Nephron progenitor cell (in vitro differentiated cells): ENCODE measurements at regions not wholly inside any gene's neighbourhood (a gene's known extent, or its start where the extent isn't known, plus 50 kb on each side); places are given as distances from the start of the nearest gene placed in this dataset.
"Not testable (repeated sequence)": the region's sequence is repeated elsewhere in the genome, so short reads cannot be mapped to it uniquely, and the experiment has no call there.

ENCODE experiments used
- DNase-seq: peaks from one replicate; pipeline ENCODE4 v3.0.0; 2021
- H3K27ac Mint-ChIP-seq: 2 replicates; pipeline ENCODE4 v1.8.0; 2021; ENCODE audit warnings: mild to moderate bottlenecking, moderate library complexity, mixed read lengths
- H3K27me3 Mint-ChIP-seq: 2 replicates; pipeline ENCODE4 v1.8.0; 2021; ENCODE audit warnings: mild to moderate bottlenecking, low read depth, mixed read lengths; ENCODE audit not compliant: poor library complexity
- H3K36me3 Mint-ChIP-seq: 2 replicates; pipeline ENCODE4 v1.8.0; 2021; ENCODE audit warnings: low read depth, mixed read lengths
- H3K4me1 Mint-ChIP-seq: 2 replicates; pipeline ENCODE4 v1.8.0; 2021; ENCODE audit warnings: mixed read lengths
- H3K4me3 Mint-ChIP-seq: 2 replicates; pipeline ENCODE4 v1.8.0; 2021; ENCODE audit warnings: mild to moderate bottlenecking, moderate library complexity, mixed read lengths
- H3K9me3 Mint-ChIP-seq: 2 replicates; pipeline ENCODE4 v1.8.0; 2021; ENCODE audit warnings: mild to moderate bottlenecking, moderate library complexity, mixed read lengths
- TF ChIP-seq, protein P1 (sequence below): fragments of 200-600 bp; sonication (generic); IDR thresholded peaks from 2 replicates; pipeline ENCODE4 v1.5.0; 2021; ENCODE audit warnings: antibody characterized with exemption

DNA sequence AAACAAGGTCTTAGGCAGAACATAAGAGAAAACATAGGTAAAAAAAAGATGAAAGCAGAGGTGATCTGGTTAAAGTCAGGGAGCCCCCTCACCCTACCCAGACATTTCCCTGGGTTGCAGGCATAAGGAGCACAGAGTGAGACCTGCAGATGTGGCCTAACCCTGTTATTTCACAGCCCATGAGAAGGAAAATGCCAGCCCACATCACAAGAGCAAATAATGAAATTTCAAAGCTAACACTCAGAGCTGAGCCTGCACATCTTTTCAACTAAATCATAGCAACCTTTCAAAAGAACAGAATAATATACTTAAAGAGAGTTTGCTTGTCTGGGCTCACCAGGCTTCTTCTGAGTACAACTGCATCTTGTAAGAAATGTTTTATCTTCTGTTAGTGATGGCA lies 295.4 kb downstream of the RPAP3 start:
- H3K9me3 Mint-ChIP-seq: peaks cover 4% of the 10 kb centered on the region
- H3K36me3 Mint-ChIP-seq: no peaks in the 10 kb centered on the region
- TF ChIP-seq, protein P1, sequence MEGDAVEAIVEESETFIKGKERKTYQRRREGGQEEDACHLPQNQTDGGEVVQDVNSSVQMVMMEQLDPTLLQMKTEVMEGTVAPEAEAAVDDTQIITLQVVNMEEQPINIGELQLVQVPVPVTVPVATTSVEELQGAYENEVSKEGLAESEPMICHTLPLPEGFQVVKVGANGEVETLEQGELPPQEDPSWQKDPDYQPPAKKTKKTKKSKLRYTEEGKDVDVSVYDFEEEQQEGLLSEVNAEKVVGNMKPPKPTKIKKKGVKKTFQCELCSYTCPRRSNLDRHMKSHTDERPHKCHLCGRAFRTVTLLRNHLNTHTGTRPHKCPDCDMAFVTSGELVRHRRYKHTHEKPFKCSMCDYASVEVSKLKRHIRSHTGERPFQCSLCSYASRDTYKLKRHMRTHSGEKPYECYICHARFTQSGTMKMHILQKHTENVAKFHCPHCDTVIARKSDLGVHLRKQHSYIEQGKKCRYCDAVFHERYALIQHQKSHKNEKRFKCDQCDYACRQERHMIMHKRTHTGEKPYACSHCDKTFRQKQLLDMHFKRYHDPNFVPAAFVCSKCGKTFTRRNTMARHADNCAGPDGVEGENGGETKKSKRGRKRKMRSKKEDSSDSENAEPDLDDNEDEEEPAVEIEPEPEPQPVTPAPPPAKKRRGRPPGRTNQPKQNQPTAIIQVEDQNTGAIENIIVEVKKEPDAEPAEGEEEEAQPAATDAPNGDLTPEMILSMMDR: no peak
- DNase-seq: no peak
- H3K4me1 Mint-ChIP-seq: no peaks in the 10 kb centered on the region
- H3K27ac Mint-ChIP-seq: no peak overlapping the region
- peaks cover 2% of the 10 kb centered on the region for H3K27me3 Mint-ChIP-seq
- H3K4me3 Mint-ChIP-seq: no peak overlapping the region

DNA sequence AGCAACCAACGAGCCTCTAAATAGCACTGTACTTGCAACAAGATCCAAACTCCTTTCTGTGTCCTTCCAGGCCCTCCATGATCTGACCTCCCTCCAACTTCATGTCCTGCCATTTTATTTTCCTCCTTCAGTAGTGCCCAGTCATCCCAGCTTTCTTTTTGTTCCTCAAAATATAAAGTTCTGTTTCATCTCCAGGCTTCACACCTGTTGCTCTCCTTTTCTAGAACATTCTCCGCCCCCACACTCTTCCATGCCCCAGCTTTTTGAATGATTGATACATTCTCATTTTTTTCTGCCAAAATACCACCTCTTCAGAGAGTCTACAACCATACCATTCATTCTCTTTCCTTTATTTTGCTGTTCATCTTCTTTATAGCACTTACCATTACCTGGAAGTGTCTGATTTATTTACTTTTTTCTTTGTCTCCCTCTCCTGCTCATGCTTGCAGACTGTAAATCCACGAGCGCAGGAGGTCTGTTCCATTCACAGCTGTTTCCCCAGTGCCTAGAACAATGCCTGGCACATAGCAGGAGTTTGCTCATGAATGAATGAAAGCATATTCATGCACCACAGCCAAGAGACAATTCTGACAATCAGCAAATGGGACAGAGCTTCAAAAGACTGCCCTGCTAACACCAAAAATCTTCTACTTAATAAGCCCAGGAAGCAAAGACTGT lies 296.4 kb downstream of the RPAP3 start:
- no peak overlapping the region for H3K27ac Mint-ChIP-seq
- H3K4me1 Mint-ChIP-seq: no peaks in the 10 kb centered on the region
- TF ChIP-seq, protein P1: no peak
- no peak overlapping the region for H3K4me3 Mint-ChIP-seq
- peaks cover 5% of the 10 kb centered on the region for H3K27me3 Mint-ChIP-seq
- H3K9me3 Mint-ChIP-seq: peaks cover 4% of the 10 kb centered on the region
- DNase-seq: no peak
- no peaks in the 10 kb centered on the region for H3K36me3 Mint-ChIP-seq

DNA sequence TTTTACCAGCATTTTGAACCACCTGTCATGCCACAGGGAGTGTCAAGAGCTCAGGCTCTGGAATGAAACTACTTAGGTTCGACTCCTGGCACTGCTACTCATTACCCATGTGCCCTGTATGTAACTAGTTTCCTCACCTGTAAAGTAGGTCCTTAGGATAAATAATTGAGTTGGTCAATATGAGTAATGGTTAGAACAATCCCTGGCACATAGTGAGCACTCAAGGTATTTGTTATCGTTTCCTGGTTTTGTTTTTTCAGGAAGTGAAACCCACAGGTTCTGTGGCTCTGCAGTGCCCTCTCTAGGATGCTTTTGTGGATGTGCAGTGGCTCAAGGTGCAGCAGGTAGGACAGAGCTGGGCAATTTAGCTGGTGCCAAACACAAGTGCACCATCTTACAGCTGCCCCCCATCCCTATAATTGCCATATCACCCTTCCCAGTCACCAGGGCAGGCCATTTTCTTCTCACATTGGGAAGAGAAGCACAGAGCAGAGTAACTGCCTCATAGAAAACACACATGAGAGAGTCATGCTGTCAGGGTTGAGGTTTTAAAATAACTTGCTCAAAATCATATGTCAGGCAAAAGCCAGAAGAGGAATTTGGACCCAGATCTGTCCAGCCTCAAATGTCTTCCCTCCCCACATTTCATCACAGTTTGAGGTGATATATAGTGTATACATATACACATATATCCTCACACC lies 297.5 kb downstream of the RPAP3 start:
- Mint-ChIP-seq H3K4me1 (no peaks in the 10 kb centered on the region), H3K27me3 (peaks cover 8% of the 10 kb centered on the region), H3K36me3 (no peaks in the 10 kb centered on the region), H3K27ac (no peak overlapping the region), H3K9me3 (peaks cover 4% of the 10 kb centered on the region), H3K4me3 (no peak overlapping the region)
- TF ChIP-seq, protein P1: no peak
- no peak for DNase-seq

DNA sequence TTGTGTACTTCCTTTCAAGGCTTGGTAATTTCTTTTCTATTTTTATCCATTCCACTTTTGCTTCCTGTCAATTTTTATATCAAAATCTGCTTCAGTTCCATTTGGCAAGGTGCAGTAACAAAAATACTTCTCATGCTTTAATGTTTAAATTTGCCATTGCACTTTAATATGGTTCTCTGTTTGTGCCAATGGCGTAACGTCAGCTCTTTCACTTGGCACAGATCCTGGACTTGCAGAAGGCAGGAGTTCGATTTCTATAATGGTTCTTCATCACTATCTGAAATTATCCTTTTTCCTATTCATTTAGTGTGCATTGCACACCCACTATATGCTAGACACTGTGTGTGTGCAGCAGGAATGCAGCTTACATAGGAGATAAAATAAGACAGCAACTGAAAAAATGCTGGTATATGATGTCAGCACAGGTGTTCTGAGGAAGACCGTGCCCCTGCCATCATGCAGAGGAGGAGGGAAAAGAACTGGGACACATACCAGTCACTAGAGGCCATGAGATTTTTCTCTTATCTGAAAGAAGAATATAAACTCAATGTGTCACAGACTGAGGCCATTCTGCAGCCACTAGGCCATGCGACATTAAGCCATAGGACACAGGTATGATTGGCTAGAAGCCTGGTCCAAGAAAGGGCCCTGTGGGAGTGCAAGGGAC lies 298.2 kb downstream of the RPAP3 start:
- H3K4me1 Mint-ChIP-seq: no peaks in the 10 kb centered on the region
- no peaks in the 10 kb centered on the region for H3K36me3 Mint-ChIP-seq
- DNase-seq: no peak
- no peak overlapping the region for H3K4me3 Mint-ChIP-seq
- TF ChIP-seq, protein P1: no peak
- H3K27me3 Mint-ChIP-seq: peaks cover 8% of the 10 kb centered on the region
- peaks cover 4% of the 10 kb centered on the region for H3K9me3 Mint-ChIP-seq
- H3K27ac Mint-ChIP-seq: no peak overlapping the region

DNA sequence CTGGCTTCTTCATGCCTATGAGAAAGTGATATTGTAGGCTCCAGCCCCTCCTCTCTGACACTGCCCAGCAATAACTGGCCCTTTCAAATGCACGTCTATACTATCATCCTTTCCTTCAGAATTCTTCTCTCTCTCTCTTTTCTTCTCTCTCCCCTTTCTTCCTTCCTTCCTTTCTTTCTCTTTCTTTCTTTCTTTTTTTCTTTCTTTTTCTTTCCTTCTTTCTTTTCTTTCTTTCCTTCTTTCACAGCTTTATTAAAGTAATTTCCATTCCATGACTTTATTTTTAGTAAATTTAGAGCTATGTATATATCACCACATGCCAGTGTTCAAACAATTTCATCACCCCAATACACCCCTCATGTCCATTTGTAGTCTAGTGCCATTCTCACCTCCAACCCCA lies 302.1 kb downstream of the RPAP3 start:
- TF ChIP-seq, protein P1: no peak
- H3K27me3 Mint-ChIP-seq: peaks cover 8% of the 10 kb centered on the region
- no peak for DNase-seq
- H3K4me1 Mint-ChIP-seq: no peaks in the 10 kb centered on the region
- no peaks in the 10 kb centered on the region for H3K36me3 Mint-ChIP-seq
- H3K9me3 Mint-ChIP-seq: peaks cover 16% of the 10 kb centered on the region
- no peak overlapping the region for H3K27ac Mint-ChIP-seq
- H3K4me3 Mint-ChIP-seq: no peak overlapping the region

DNA sequence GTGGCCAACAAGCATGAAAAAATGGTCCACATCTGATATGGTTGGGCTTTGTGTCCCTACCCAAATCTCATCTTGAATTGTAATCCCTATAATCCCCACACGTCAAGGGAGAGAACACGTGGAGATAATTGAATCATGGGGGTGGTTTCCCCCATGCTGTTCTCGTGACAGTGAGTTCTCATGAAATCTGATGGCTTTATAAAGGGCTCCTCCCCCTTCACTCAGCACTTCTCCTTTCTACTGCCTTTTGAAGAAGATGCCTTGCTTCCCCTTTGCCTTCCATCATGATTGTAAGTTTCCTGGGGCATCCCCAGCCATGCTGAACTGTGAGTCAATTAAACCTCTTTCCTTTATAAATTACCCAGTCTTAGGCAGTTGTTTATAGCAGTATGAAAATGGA lies 304.6 kb downstream of the RPAP3 start:
- not testable (repeated sequence) for H3K27ac Mint-ChIP-seq, H3K27me3 Mint-ChIP-seq, H3K4me1 Mint-ChIP-seq, DNase-seq, H3K36me3 Mint-ChIP-seq, H3K4me3 Mint-ChIP-seq
- H3K9me3 Mint-ChIP-seq: peaks cover 38% of the 10 kb centered on the region
